ENCODE measurements at regions not wholly inside any gene's neighbourhood (a gene's known extent, or its start where the extent isn't known, plus 50 kb on each side); places are given as distances from the start of the nearest gene placed in this dataset.

DNA sequence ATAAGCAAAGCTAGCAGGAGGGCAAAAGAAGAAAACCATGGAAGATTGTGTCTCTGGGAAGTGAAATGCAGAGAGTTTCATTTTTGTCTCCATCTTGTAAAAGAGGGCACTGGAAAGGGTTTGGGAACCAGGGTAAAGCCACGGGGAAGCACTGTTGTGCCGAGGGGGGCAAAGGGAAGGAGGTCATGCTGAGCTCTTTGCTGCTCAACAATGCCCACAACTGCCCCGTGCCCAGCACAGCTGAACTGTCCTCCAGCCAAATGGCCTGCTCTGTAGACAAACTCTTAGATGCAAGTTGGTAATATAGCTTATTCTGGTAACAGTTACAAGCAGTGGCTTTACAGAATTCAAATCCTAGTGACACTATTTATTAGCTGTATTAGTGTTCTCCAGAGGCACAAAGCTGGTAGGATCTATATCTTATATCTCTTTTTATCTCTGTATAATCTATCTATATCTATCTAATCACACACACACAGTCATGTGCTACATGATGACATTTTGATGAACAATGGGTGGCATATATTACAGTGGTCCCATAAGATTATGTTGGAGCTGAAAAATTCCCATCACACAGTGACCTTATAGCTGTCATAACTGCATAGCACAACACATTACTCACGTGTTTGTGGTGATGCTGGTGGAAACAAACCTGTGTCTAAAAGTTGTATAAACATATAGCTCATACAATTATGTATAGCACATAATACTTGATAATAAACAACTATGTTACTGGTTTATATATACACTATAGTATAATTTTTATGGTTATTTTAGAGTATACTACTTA is 203.4 kb upstream of the DDHD1 start:
- DNase-seq (ENCODE audit: low read depth) = no peak

DNA sequence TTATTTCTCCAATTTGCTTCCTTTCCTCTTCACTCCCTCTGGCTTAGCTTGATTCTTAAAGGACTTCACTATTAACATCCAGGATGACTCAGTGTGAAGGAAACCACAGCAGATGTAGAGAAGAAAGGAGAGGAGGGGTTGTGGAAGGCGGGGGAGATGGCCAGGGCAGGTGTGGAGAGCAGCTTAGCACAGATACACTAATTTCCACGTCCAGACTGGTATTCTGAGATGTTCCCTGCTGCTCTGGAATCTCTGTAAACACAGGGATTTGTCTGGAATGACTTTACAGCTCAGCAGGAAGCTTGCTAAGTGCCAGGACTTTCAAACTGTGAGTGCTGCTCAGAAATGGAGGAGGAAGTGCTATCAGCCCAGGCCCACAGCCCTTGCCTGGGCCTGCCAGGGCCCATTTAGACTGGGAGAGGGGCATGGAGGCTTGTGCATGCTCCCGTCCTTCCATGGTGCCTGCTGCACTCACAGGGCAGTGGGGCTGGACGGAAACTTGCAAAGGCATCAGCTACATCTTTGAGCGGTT is 202.5 kb upstream of the DDHD1 start:
- peak; percentile 19 for DNase-seq (ENCODE audit: low read depth)

DNA sequence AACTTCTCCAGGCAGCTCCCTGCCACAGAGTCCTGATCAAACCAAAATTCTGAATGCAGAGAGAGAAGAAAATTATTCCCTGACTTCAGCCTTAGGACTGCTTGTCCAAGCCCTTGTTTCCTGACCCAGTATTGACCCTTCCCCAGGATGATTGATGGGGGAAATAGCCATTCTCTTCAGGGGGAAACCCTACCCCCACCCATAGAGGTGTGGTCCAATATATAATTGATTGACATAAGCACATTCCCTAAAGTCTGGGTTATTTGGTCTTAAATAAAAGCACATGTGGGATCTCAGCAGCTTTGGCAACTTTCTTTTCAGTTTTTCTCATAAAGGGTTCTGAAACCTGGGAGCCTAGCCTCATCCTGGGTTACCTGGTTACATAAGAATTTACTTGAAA is 201.2 kb upstream of the DDHD1 start:
- no peak for DNase-seq (ENCODE audit: low read depth)

DNA sequence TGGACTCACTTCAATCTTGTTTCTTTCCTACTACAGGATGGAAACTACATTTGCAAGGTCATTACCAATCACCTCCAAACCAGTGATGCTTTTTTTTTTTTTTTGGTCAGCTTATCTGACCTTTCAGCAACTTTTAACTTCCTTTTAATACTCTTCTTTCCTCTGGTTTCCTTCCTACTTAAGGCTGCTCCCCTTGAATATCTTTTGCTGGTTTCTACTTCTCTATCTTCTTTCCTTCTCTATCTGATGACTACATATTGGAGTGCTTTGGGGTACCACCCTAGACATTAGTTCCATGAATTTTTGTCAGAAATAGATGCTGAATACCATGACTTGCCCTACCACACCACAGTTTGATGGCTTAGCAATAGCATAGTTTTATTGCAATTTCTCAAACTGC is 197.7 kb upstream of the DDHD1 start:
- no peak for DNase-seq (ENCODE audit: low read depth)

DNA sequence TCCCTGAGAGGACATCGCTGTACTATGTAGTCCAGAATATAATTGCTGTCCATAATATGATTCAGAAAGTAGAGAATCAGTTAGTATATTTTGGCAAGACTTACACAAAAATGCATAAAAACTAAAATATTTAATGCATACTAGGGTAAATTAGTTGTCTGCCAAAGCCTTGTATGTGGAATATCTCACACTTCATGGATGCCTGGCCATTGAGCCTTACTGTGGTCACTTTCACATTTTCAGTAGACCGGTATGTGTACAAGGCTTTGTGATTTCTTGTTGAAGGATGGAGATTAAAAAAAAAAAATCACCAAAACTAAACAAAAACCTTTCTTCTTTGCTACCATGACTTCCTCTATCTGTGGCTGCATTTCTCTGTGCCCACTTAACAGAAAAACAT is 197.3 kb upstream of the DDHD1 start:
- no peak for DNase-seq (ENCODE audit: low read depth)

DNA sequence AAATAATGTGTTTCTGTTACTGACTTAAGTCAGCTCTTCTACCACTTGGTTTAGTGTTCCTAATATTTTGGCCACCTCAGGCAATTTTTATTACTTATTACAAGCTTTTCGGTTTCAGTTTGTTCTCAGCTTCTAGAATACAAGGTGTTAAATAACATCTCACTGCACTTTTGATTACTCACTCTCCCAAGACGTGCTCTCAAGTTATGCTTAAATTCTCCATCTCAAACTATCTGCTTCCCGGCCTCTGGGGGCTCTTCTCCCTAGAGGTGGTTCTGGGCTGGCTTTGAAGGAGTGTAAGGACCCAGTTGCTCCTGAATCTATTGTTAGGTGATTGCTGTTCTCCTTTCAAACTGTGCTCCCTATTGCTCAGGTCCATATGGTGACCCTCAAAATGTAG is 193.9 kb upstream of the DDHD1 start:
- DNase-seq (ENCODE audit: low read depth) = no peak

DNA sequence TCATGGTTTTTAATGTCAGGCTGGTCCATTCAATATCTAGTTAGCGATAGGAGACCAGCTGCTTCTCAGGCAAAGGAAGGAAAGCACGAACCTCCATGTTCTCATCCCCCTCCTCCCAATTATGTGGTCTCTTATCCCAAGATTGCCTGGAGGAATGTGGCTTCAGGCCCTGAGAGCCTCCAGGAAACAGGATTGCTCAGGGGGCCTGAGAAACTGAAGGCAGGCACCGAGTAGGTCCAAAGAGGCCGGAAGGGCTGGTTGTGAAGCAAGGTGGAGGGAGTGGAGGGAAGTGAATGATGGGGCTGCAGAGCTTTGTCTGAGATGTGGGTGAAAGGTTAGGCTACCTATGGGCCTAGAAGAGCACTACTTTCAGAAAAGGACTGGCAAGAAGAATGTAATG is 188.2 kb upstream of the DDHD1 start:
- no peak for DNase-seq (ENCODE audit: low read depth)

DNA sequence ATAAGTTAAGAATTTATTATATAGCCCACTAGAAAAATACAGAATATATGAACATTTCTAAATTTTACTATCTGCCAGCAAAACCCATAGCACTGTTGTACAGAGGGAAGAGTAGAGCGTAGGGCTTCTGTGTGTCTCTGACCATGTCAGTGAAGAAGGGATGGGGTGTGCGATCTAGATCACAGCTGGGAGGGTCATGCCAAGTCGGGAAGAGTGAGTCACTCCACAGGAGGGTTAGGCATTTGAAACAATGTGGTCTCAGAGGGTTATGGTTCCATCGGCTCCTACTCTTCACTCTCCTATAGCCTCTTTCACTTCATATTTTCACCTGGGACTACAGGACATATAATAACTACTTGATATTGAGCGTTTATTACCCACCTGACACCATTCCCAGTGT is 185.1 kb upstream of the DDHD1 start:
- DNase-seq (ENCODE audit: low read depth) = no peak

DNA sequence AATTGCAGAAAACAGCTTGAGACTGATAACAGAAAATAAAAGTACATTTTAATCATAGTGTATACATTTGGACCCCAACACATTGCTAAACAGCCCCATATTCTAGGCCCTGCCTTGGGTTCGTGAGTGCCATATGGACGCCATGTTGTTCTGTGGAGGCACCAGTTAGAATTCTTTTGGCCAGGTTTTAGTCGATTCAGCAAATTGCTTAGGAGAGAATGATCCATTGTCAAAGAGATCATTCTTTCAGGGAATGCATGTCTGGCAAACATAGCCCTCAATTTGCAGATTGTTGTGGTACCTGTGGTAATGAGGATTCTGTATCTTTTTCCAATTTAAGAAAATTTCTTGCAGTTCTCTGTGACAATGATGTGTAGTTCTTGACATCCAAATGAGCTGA is 183.6 kb upstream of the DDHD1 start:
- no peak for DNase-seq (ENCODE audit: low read depth)

DNA sequence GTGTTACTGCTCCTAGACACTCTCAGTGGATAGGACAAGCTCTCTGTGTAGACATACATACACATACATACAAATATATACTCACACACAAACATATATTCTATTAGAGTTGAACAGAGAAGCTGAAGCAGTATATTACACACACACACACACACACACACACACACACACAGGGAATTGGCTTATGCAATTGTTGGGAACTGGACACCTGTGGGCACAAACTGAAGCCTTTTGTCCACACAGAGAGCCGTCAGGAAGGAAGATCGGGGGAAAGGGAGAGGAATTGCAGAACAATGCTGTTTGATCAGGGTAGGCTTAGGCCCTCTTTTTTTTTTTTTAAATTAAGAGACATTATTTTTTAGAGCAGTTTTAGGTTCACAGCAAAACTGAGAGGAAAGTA is 180.7 kb upstream of the DDHD1 start:
- no peak for DNase-seq (ENCODE audit: low read depth)

DNA sequence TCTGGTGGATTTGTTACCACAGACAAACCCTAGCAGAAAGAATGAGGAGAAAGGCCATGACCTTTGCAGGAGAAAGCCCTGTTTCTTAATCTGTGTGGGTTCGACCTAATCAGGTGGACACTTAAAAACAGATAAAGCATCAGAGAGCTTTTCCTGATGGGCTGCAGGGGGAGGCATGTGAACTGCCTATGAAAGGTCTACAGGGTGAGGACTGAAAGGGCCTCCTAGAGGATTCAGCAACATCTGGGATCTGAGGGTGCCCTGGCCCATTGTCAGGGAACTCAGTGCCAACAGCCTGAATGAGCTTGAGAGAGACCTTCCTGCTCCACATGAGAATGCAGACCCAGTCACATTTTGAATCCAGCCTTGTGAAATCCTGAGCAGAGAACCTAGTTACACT is 178.8 kb upstream of the DDHD1 start:
- no peak for DNase-seq (ENCODE audit: low read depth)

DNA sequence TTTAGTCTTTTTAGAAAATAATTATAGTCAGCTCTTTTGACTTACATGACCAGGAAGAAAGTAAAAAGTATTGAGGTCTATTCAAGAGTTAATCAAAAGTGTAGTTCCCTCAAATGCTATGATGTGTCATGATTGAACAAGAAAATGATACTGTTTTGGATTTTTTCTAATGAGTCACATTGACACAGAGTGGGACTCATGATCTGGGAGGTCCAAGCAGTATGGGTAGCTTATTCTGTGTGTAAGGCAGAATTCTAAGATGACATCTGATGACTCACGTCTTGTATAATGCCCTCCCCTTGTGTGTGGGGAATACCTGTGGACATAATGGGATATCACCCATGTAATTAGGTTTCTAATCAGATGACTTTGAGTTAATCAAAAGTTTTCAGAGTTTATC is 178.1 kb upstream of the DDHD1 start:
- DNase-seq (ENCODE audit: low read depth) = peak; percentile 76

DNA sequence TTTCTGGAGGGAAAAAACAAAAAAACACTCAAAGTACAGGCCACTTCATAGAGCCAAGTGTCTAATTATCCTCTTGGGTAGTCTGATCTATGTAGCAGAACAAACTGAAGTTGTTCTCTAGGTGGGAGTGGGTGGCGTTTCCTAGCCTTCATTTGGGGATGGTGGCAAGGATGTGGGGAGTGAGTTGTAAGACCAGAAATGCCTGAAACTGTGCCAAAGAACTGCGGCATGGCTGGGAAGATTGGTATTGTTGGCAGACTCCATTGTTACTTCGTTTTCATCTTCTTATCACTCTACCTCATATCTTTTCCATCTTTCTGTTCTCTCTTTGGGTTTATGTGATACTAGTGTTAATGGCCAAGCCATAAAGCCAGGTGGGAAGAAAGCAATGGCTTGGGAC is 177.3 kb upstream of the DDHD1 start:
- DNase-seq (ENCODE audit: low read depth) = no peak

DNA sequence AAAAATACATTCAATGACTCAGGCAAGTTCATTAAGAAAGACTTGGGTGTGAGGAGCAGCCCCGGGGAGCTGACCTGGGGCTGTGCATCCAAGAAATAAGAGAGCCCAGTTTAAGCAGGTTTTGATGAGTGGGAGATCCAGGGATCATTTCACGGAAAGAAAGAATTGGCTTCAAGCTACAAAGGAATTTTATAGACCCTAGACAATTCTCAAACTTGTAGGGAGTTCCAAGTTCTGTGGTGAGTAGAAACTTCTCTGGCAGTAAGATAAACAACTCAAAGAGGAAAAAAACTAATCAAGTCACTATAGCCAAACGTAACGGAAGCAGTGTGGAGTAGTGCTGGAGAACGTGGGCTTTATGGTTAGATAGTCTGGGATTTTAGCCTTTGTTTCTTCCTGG is 175.7 kb upstream of the DDHD1 start:
- no peak for DNase-seq (ENCODE audit: low read depth)

DNA sequence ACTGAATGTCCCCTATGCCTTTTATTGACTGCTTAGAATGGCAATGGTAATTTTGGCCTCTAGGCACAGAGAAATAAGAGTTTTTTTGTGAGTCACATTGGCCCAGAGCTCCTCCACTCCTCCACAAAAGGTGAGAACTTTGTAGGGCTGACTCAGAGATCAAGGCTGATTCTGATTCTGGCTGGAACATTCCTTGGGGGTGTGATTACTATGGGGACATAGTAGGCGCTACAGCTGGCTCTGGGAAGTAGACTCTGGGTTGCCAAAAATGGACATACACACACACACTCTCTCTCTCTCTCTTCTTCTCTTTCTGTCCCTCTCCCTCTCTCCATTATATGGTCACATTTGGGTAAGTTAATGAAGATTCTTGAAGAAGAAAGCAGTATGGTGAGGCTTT is 174.6 kb upstream of the DDHD1 start:
- no peak for DNase-seq (ENCODE audit: low read depth)

DNA sequence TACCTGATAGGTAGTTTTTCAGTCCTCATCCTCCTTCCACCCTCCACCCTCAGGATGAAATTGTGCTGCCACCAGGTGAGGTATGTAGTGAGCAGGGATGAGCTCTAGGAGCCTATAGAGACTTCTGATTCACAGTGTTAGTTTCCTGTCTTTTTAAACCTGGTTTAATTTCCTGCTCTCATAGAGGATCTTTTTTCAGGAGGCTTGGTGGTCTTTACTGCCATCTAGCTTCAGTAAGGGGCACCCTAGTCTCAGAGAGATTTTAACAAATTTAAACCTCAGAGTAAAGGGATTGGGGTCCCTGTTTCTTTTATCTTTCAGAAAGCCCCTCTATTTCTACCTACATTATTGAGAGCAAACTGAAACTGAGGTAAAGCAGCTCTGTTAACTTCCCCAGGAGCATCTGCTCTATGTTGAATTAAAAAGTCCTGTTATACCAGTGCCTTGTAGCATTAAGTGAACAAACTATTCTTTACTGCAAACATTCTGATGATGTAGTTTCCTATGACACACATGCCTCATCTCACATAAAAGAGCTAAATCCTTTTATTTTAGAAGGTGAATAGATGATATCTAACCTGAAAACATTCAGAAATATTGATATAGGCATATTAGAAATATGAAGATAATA is 172.2 kb upstream of the DDHD1 start:
- no peak for DNase-seq (ENCODE audit: low read depth)

DNA sequence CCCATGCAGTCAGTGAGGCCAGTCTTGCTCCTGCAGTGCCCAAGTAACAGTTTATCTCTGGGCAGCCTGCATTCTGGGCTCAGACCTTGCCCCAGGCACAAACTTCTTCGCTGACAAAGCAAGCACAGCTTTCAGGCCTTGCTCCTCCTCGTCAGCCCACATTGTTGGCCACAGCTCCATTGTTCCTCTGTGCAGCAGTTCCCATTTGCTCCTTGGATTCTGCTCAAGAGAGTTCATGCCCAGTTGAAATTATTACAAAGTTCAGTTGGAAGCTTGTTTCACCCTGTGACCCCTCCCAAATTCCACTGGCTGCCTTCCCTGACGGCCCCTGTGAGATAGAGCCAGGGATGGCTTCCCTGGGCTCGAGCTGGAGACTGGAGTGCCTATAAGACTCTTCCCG is 163.4 kb upstream of the DDHD1 start:
- no peak for DNase-seq (ENCODE audit: low read depth)

DNA sequence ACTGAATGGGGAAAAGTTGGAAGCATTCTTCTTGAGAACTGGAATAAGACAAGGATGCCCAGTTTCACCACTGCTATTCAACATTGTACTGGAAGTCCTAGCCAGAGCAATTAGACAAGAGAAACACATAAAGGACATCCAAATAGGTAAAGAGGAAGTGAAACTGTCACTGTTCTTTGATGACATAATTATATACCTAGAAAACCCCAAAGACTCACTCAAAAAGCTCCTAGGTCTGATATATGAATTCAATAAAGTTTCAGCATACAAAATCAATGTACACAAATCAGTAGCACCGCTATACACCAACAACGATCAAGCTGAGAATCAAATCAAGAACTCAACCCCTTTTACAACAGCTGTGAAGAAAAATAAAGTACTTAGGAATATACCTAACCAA is 157.3 kb upstream of the DDHD1 start:
- DNase-seq (ENCODE audit: low read depth) = no peak

DNA sequence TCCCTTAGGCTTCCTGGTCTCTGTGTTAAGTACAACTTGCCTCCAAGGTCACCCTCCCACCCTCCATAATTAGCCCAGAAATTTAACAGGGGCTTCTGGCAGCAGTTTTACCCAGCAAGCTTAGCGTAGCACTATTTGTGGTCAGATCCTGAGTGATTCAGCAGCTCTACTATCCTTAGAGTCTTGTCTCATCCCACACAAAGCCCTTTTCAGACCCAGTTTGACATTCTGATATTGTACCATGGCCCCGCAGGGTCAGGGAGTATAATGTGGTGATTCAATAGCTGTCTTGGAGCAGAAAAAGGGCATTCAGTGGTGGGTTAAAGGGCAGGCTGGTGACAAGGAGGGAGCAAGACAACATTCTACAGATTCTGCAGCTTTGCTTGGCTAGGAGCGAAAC is 153.8 kb upstream of the DDHD1 start:
- no peak for DNase-seq (ENCODE audit: low read depth)

DNA sequence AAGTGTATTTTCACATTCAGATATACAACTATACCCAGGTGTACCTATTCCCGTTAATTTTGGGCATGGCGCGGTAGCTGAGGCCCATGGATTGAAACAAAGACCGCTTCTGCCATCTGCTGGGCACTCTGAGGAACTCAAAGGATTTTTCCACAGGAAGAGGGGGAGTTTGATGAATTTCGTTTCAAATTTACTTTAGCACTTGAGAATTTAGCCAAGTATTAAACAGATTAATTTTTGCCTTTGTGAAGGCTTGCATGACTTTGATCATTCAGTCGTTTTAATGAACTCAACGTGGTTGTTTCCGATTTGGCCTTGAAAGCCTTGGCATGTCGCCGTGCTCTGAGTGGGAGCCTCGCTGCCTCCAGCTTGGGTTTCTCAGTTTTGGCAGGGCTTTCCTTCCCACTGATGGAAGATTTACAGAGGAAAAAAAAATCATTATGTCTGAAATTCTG is 153.2 kb upstream of the DDHD1 start:
- DNase-seq (ENCODE audit: low read depth) = peak; percentile 25

DNA sequence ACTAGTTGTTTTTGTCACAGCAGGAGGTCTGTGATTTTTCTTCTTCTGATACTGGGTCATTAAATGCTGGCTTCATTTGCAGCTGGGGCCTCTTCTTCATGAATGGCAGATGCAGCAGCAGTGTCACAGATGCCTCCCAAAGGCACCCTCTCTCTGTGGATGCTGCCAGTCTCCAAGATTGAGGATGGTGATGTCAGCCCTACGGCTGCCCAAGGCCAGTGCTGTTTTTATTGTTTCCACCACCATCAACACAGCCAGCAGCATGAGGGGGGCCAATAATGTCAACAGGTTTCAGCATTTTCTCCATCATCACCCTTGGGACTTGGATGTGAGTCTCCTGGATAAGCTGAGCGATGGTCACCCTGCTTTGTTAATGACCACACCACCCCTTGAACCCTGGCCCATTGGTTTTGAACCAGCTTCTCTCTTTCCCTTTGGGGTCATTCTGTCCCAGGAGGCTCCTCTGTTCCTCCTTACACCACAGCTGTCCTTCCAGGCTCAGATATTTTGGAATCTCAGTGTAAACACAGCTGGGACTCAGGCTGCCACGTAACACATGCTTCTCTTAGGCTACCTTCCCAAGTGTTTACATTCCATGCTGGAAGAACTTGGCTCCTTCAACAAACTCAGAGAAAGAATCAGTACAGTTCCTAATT is 151.7 kb upstream of the DDHD1 start:
- no peak for DNase-seq (ENCODE audit: low read depth)

DNA sequence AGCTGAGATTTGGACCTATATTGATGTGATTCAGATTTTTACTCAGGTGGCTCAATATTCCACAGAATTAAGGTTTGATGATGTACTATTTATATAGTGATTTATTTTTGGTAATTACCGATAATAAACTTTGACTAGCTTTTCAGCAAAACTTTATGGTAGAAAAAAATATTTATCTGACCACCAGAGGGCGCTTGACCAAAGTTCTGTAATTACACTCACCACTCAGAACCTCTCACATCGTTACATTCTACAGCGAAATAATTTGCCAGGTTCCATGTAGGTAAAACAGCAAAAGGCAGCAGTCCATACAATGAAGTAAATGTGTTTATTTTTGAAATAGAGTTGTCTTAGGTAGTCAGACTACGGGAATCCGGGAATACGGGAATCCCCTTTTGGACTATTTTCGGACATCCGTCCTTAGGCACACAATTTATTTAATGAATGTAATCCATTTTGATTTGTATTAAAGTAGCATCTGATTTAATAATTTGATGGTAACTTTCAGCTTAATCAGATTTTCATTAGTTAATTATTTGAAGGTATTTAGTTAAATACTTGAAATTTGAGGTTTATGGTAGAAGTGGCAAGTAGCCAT is 143.0 kb upstream of the DDHD1 start:
- DNase-seq (ENCODE audit: low read depth) = no peak

DNA sequence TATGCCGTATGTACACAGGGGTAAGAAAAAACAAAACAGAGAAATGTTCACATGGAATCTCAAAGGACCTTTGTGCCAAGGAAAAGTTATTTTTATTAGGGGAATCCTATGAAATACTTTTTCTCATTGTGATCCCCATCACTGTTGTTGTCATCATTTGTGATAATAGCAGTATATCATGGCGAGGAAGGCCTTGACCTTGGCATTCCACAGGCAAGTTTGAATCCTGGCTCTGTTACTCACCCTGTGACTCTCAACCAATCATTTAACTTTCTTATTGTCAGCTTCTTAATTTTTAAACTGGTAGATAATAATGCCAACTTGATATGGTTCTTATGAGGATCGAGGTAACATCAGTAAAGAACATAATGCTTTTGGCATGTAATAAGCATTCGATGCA is 142.2 kb upstream of the DDHD1 start:
- no peak for DNase-seq (ENCODE audit: low read depth)
